Lung (tissue), 11 donors: ENCODE measurements at regions not wholly inside any gene's neighbourhood (a gene's known extent, or its start where the extent isn't known, plus 50 kb on each side); places are given as distances from the start of the nearest gene placed in this dataset.
A peak's percentile ranks its signal among the peaks of the same experiment; 100 is the strongest.

Experiments
- ATAC-seq: fragments of 200-7000 bp; cut with Tn5 transposase; one replicate; pipeline ENCODE4 v1.9.1; 2020; ENCODE audit warnings: moderate number of reproducible peaks; ENCODE audit not compliant: insufficient read depth, low FRiP score
- DNase-seq, 3 donors: peaks; one replicate each; pipeline ENCODE4 v3.0.0-alpha.2; 2013 to 2017
- H3K27ac ChIP-seq, 2 donors: one replicate each; pipeline ENCODE4 v1.5.1; 2013; ENCODE audit warnings: mild to moderate bottlenecking in 2 of 2, moderate library complexity in 2 of 2, control low read depth in 1 of 2, inconsistent platforms in 1 of 2, low read depth in 1 of 2, low read length in 1 of 2
- H3K27me3 ChIP-seq, 3 donors: one replicate each; pipeline ENCODE4 v1.5.1; 2013; ENCODE audit warnings: low read length in 2 of 3; ENCODE audit not compliant: control insufficient read depth in 3 of 3, insufficient read depth in 3 of 3
- H3K36me3 ChIP-seq, 4 donors: one replicate each; pipeline ENCODE4 v1.5.1; 2013; ENCODE audit warnings: low read length in 4 of 4, mild to moderate bottlenecking in 1 of 4, moderate library complexity in 1 of 4; ENCODE audit not compliant: control insufficient read depth in 4 of 4, insufficient read depth in 4 of 4
- H3K4me1 ChIP-seq, 5 donors: one replicate each; pipeline ENCODE4 v1.5.1; 2013; ENCODE audit warnings: low read length in 5 of 5, mild to moderate bottlenecking in 2 of 5, moderate library complexity in 1 of 5; ENCODE audit not compliant: control insufficient read depth in 5 of 5, insufficient read depth in 5 of 5
- H3K4me3 ChIP-seq: one replicate; pipeline ENCODE4 v1.5.1; 2013; ENCODE audit warnings: mild to moderate bottlenecking, control low read depth, moderate library complexity
- H3K9ac ChIP-seq, 2 donors: one replicate each; pipeline ENCODE4 v1.5.1; 2013; ENCODE audit warnings: low read length in 2 of 2, control low read depth in 1 of 2; ENCODE audit not compliant: insufficient read depth in 1 of 2
- H3K9me3 ChIP-seq, 4 donors: one replicate each; pipeline ENCODE4 v1.5.1; 2013; ENCODE audit warnings: low read length in 3 of 4, mild to moderate bottlenecking in 1 of 4, moderate library complexity in 1 of 4; ENCODE audit not compliant: control insufficient read depth in 4 of 4, insufficient read depth in 3 of 4
- CTCF ChIP-seq: IDR thresholded peaks from 2 replicates; pipeline ENCODE4 v1.5.1; 2012; ENCODE audit warnings: mild to moderate bottlenecking; ENCODE audit errors: control extremely low read depth, extremely low read depth
- WGBS, 2 donors: extraction: QIAGEN DNeasy Blood & Tissue Kit; methylation state at CpG; one replicate each; pipeline ENCODE4 v1.1.7; 2013; 5-methylcytosine and 5-hydroxymethylcytosine counted together
- donor health status: control.
- donor health status: control.
- donor health status: Bipolar disorder and iron deficiency.
- donor health status: healthy.
- donor health status: DM: yes; HTN: yes; CAD: no.

DNA sequence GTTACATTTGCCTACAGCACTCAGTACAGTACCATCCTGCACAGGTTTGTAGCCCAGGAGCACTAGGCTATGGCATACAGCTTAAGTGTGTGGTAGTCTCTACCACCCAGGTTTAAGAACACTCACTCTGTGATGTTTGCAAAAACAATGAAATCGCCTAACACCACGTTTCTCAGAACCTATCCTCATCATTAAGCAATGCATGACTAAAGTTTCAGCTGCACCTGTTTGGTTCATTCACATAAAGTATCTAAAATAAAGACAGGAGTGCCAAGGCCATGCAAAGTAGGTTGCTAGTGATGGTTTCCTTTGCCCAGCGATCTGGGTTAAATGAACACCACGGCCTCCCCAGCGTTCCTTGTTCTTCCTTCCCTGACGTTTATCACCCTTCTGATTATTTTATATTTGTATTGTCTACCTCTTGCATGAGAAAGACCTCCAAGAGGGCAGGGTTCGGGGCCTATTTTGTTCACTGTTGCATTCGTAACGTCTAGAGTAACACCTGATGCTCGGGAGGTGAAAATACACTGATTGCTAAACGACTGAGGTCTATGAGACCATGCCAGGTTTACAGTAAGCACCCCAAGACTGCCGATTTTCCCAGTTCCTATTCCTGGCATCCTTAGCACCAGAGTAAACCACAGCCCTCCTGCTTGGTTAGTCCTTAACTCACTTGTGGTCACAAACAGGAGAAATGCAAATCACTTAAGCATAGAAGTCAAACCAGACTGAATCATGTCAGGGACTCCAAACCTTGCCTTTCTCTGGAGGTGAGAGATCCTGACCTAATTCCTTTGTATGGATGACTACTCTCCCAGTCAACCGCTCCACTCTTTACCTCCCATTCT, 204.1 kb upstream of the NFE2L3 start:
- no peaks in the 10 kb centered on the region for H3K36me3 ChIP-seq
- no peak for TF ChIP-seq CTCF
- no peaks in the 10 kb centered on the region for H3K27me3 ChIP-seq
- peaks cover 0 to 48% (median 3%) of the 10 kb centered on the region in 5 donors for H3K4me1 ChIP-seq
- ATAC-seq (no peak), DNase-seq (no peak)
- no peaks in the 10 kb centered on the region for H3K9me3 ChIP-seq
- no peak overlapping the region for H3K9ac ChIP-seq
- WGBS, 2 donors, result 82 to 85% methylated on average over 13 of the region's 13 CpGs
- no peak overlapping the region for H3K4me3 ChIP-seq
- no peak overlapping the region for H3K27ac ChIP-seq

DNA sequence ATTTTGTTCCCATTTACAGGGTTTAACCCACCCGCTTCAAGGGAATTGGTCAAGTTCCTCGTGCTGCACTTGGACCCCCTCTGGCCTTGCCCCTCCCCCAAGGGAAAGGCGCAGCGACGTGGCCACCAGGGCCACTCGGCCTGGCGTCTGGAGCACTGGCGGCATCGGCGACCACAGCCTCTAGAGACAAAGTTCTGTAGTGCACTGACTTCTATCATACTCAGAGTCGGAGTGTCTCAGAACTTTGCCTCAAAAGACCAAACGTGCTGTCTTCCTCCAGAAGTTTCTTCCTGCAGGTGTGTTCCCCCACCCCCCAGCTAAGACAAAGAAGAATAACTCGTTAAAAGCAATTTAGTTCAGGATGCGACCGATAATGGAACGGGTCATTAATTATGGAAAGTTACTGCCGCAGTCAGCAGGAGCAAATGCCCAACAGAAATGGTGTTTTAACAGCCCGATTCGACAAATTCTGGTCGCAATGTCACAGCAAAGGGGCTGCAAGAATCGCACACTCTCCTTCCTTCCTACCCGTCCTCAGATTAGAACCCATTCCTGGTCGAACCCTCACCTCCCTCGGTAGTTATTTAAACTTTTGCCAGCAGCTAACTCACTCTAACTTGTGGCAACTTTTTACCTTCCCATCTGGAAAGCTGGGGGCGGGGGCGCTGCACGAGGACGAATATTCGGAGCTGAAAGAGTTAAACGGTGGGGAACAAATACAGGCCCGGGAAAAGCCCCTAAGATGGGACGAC, 202.1 kb upstream of the NFE2L3 start:
- Histone ChIP-seq H3K4me1 (peaks cover 0 to 37% (median 3%) of the 10 kb centered on the region in 5 donors), H3K27me3 (no peaks in the 10 kb centered on the region), H3K27ac (no peak overlapping the region), H3K9ac (peak overlapping the region; percentile 56 to 92), H3K9me3 (no peaks in the 10 kb centered on the region), H3K4me3 (peak overlapping the region; percentile 45), H3K36me3 (no peaks in the 10 kb centered on the region)
- ATAC-seq, result no peak
- WGBS, 2 donors, result 6 to 13% methylated on average over 32 of the region's 32 CpGs
- DNase-seq, result peak; percentile 44 to 55 (median 48)
- TF ChIP-seq CTCF, result no peak

GRCh38 chr7:25950488-25951413, 201.2 kb upstream of the NFE2L3 start:
- 0 to 1% methylated on average over 58 to 86 of the region's 86 CpGs for WGBS, 2 donors
- Histone ChIP-seq H3K4me3 (peak overlapping the region; percentile 45), H3K9ac (peak overlapping the region; percentile 56 to 92), H3K4me1 (peaks cover 0 to 28% (median 3%) of the 10 kb centered on the region in 5 donors), H3K9me3 (no peaks in the 10 kb centered on the region), H3K36me3 (no peaks in the 10 kb centered on the region), H3K27me3 (no peaks in the 10 kb centered on the region), H3K27ac (no peak overlapping the region)
- DNase-seq (peak; percentile 95 to 98 (median 96)), ATAC-seq (peak; percentile 92)
- no peak for TF ChIP-seq CTCF
